HEK293T (cell line): ENCODE measurements at regions not wholly inside any gene's neighbourhood (a gene's known extent, or its start where the extent isn't known, plus 50 kb on each side); places are given as distances from the start of the nearest gene placed in this dataset.
"Not testable (repeated sequence)": the region's sequence is repeated elsewhere in the genome, so short reads cannot be mapped to it uniquely, and the experiment has no call there.

Source experiments
- CTCF ChIA-PET: fragments of 350-600 bp; formaldehyde crosslinking; extraction: SDS; loops from one replicate; lab custom pipeline; 2021; ENCODE audit warnings: antibody characterized with exemption, inconsistent platforms; lab: Yijun Ruan, JAX
- POLR2A ChIA-PET: fragments of 350-600 bp; formaldehyde crosslinking; extraction: SDS; loops from one replicate; lab custom pipeline; 2020; ENCODE audit warnings: antibody characterized with exemption, inconsistent platforms; lab: Yijun Ruan, JAX
- DNase-seq: peaks from one replicate; pipeline ENCODE4 v3.0.0; 2012; ENCODE audit warnings: mixed read lengths; ENCODE audit errors: extremely low spot score
- ARNT ChIP-seq: fragments of 450-650 bp; IDR thresholded peaks from 2 replicates; pipeline ENCODE4 v1.6.1; 2017; ENCODE audit warnings: mild to moderate bottlenecking
- BHLHE40 ChIP-seq: fragments of 450-650 bp; IDR thresholded peaks from 2 replicates; pipeline ENCODE4 v1.6.1; 2016; ENCODE audit warnings: mild to moderate bottlenecking, moderate library complexity, borderline replicate concordance
- CTBP1 ChIP-seq: fragments of 450-650 bp; IDR thresholded peaks from 2 replicates; pipeline ENCODE4 v1.6.1; 2016; ENCODE audit warnings: borderline replicate concordance
- ELF4 ChIP-seq: fragments of 450-650 bp; IDR thresholded peaks from 2 replicates; pipeline ENCODE4 v1.6.1; 2017; ENCODE audit warnings: antibody characterized with exemption
- FOXA1 ChIP-seq: fragments of 450-650 bp; IDR thresholded peaks from 2 replicates; pipeline ENCODE4 v1.6.1; 2016; ENCODE audit warnings: mild to moderate bottlenecking
- FOXK2 ChIP-seq: fragments of 450-650 bp; IDR thresholded peaks from 2 replicates; pipeline ENCODE4 v1.6.1; 2016; ENCODE audit warnings: mild to moderate bottlenecking
- FOXM1 ChIP-seq: fragments of 450-650 bp; IDR thresholded peaks from 2 replicates; pipeline ENCODE4 v1.6.1; 2017; ENCODE audit warnings: mild to moderate bottlenecking, borderline replicate concordance
- HDGF ChIP-seq: fragments of 450-650 bp; IDR thresholded peaks from 2 replicates; pipeline ENCODE4 v1.6.1; 2017; ENCODE audit warnings: antibody characterized with exemption, borderline replicate concordance
- L3MBTL2 ChIP-seq: fragments of 450-650 bp; conservative IDR thresholded peaks from 2 replicates; pipeline ENCODE4 v1.6.1; 2016; ENCODE audit warnings: mild to moderate bottlenecking
- LEF1 ChIP-seq: fragments of 450-650 bp; IDR thresholded peaks from 2 replicates; pipeline ENCODE4 v1.6.1; 2017; ENCODE audit warnings: mild to moderate bottlenecking, borderline replicate concordance
- NFRKB ChIP-seq: fragments of 450-650 bp; IDR thresholded peaks from 2 replicates; pipeline ENCODE4 v1.6.1; 2016; ENCODE audit warnings: mild to moderate bottlenecking, moderate library complexity
- SP1 ChIP-seq: fragments of 450-650 bp; IDR thresholded peaks from 2 replicates; pipeline ENCODE4 v1.6.1; 2017
- SUZ12 ChIP-seq: fragments of 450-650 bp; IDR thresholded peaks from 2 replicates; pipeline ENCODE4 v1.6.1; 2016; ENCODE audit warnings: mild to moderate bottlenecking
- TARDBP ChIP-seq: fragments of 450-650 bp; IDR thresholded peaks from 2 replicates; pipeline ENCODE4 v1.6.1; 2016
- ZNF384 ChIP-seq: fragments of 450-650 bp; IDR thresholded peaks from 2 replicates; pipeline ENCODE4 v1.6.1; 2016
- TF ChIP-seq, protein P1 (sequence below): fragments of 450-650 bp; IDR thresholded peaks from 2 replicates; pipeline ENCODE4 v1.6.1; 2016

DNA sequence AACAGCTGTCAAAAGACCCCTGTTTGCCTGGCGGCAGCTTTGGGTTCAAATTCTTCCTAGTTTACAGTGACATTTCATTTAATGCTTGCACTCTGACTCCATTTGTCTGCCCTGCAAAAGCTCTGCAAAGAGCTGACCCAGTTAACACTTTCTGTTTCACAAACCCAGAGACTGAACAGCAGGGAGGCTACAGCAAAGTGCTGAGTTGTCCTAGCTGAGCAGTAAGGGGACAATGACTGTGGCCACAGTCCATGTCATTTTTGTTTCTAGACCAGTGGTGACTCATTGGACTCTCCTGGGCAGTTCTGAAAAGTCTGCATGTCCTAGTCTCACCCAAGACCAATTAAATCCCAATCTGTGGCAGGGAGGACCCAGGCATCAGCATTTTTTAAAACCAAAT lies 994.8 kb upstream of the WWC1 start:
- no peak for DNase-seq
- TF ChIP-seq ARNT, result no peak
- no peak for TF ChIP-seq HDGF
- no peak for TF ChIP-seq FOXK2
- TF ChIP-seq TARDBP, result no peak
- TF ChIP-seq CTBP1, result no peak
- no peak for TF ChIP-seq ZNF384
- TF ChIP-seq SP1, result no peak
- no peak for TF ChIP-seq FOXM1
- TF ChIP-seq NFRKB, result no peak
- no peak for TF ChIP-seq SUZ12
- TF ChIP-seq L3MBTL2, result no peak
- no peak for TF ChIP-seq ELF4
- no peak for TF ChIP-seq BHLHE40
- no peak for TF ChIP-seq FOXA1
- TF ChIP-seq LEF1, result no peak
- TF ChIP-seq, protein P1, sequence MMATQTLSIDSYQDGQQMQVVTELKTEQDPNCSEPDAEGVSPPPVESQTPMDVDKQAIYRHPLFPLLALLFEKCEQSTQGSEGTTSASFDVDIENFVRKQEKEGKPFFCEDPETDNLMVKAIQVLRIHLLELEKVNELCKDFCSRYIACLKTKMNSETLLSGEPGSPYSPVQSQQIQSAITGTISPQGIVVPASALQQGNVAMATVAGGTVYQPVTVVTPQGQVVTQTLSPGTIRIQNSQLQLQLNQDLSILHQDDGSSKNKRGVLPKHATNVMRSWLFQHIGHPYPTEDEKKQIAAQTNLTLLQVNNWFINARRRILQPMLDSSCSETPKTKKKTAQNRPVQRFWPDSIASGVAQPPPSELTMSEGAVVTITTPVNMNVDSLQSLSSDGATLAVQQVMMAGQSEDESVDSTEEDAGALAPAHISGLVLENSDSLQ, result no peak
- CTCF ChIA-PET, result no interaction called here
- POLR2A ChIA-PET, result no interaction called here

DNA sequence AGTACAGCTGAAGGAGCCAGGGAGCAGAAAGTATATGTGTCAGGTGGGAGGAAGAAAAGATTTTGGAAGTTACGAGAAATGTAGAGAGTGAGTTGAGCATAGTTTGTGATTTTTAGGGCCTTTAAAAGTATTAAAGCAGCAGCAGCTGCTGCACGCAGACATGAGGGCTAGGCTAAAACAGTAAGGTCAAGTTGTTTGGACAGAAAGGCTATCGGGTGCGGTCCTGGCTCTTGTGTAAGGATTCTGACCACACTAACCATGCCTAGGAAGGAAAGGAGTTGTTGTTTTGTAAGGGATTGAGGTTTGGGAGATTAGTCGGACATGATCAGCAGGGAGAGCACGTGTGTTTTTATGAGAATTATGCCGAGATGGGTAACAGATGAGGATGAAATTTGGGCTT lies 991.6 kb upstream of the WWC1 start:
- POLR2A ChIA-PET, CTCF ChIA-PET: not testable (repeated sequence)

DNA sequence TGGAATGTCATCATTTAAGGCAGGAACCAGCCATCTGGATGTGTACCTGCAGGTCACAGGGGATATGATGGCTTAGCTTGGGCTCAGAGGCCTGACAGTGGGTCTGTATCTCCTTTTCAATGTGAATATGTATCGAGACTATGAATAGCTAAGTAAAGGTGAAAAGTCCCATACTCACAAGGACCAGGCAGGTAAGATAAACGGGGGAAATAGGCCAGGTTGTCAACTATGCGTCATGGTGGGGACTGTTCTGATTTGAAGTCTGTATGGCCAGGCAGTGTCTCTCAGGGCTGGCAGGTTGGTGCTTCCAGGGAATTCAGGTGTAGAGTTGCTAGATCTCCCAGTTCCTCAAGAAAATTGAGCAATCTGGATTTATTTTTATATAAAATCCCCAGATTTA lies 987.9 kb upstream of the WWC1 start:
- ChIA-PET POLR2A (no interaction called here), CTCF (no interaction called here)
- DNase-seq, result no peak
- TF ChIP-seq L3MBTL2, result no peak
- TF ChIP-seq FOXK2, result no peak

More for the DNA sequence above, 991.6 kb upstream of the WWC1 start:
- DNase-seq, result not testable (repeated sequence)

DNA sequence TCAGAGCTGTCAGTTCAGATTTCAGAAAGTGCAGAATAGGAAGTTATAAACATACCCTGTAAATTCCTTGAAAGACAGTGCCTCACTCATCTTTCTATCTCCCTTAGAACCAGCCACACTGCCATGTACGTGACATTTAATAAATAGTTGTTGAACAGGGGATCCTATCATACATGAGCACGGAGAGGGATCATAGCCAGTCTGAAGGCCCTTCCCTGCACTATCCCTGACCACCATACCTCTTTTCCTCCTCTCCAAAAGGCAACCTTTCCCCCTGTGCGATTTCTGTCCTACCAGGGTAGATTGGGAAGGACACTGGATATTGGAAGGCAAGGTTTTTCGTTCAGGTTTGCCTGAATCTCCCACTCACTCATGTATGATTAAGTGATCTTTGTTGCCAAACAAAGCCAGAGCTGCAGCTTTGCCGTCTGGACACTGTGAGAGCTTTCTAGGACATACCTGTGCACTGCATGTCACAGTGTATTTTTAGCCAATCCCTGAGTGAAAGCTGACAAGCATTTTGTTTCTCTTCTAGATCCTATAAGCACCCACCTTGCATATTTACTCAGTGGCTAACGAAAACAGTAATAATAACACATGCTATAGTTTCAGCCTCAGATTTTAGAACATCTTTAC lies 986.5 kb upstream of the WWC1 start:
- no peak for TF ChIP-seq FOXM1
- no peak for TF ChIP-seq NFRKB
- TF ChIP-seq, protein P1, result no peak
- no peak for TF ChIP-seq ELF4
- no peak for TF ChIP-seq SUZ12
- TF ChIP-seq FOXA1, result no peak
- TF ChIP-seq BHLHE40, result no peak
- TF ChIP-seq FOXK2, result no peak
- no peak for TF ChIP-seq HDGF
- no peak for DNase-seq
- POLR2A ChIA-PET, result no interaction called here
- CTCF ChIA-PET, result no interaction called here

DNA sequence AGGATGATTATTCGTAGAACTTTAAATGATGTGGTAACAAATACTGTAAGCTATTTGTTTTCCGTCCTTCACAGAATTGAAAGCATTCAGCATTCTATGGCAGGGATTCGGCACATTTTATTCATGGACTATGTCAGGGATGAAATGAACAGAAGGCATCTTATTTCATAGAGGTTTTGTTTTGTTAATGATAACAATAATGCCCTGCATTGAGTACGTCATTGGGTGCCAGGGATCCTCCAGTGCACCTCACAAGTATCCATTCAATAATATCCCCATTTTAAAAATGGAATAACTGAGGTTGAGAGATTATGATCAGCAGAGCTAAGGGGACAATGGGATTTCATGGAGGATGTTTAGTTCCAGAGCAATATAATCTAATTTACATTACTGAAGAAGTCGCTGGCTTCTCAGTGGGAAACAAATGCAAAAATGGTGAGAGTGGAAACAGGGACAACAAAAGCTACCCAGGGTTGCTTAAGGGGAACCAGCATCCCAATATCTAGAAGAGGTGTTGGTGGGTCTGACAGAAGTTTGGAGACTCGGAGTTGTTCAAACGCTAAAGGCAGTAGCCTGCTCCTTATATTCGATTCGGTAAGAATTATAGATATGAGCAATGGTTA lies 985.7 kb upstream of the WWC1 start:
- CTCF ChIA-PET, result no interaction called here
- POLR2A ChIA-PET, result no interaction called here

DNA sequence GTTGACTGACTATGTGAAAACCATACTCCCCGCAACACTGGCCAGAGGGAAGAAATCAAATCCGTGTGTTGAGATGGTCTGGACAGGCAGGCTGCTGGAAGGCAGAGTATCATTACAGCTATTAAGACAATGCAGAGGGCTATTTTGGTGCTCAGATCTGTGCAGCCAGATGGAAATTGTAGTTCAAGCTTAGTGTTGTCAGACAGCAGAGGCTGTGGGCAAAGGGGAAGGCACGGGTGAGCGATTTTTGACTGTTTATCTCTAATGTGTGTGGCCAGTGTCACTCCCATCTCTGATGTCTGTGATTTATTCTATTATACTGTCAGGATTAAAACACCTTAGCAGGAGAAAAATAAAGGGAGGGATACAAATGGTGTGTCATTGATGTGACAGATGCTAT lies 984.4 kb upstream of the WWC1 start:
- TF ChIP-seq CTBP1 (no peak), BHLHE40 (no peak)
- ChIA-PET POLR2A (no interaction called here), CTCF (no interaction called here)
- DNase-seq, result no peak

More for the DNA sequence above, 985.7 kb upstream of the WWC1 start:
- DNase-seq, result no peak
- TF ChIP-seq SUZ12, result no peak

DNA sequence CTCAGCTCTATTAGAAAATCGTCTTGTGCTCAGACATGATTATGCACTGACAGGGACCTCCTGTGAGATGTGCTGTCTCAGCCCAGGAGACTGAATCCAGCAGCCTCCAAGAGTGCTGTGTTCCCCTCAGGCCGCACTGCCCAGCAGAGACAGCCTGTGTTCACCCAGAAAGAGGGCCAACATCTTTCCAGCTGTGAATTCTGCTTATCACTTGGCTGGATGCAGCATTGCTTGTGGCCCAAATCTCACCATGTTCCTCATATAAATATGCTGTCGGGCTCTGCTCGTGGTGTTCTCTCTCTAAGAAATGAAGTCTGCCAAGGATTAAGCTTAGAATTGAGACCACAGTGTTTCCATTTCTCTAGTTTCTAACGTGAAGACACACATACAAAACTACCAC lies 983.0 kb upstream of the WWC1 start:
- POLR2A ChIA-PET, result no interaction called here
- CTCF ChIA-PET, result no interaction called here
- no peak for DNase-seq
- TF ChIP-seq CTBP1, result no peak

DNA sequence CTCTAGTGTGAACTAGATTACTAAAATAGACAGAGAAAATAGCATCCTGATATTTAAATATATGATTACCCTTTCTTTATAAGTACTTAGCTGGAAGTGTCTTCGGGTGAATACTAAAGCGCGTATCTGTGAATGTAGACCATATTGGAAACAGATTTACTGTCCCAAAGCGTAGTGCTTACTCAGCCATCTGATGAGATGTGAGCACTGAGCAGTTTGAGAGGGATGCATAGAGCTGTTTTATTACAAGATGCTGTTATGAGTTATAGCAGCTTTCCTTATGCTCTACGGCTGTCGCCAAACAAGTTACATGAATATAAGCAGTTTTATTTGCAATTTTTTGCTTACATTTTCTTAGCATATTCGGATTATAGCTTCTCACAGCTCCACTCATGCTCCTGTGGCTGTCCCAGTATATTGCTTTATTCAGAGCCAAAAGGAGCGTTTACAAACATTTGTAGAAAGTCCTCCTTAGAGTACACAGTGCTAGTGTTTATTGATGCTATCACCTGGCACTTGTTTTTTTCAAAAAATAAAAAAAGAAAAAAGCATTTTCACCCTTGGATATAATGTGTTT lies 981.4 kb upstream of the WWC1 start:
- ChIA-PET POLR2A (no interaction called here), CTCF (no interaction called here)
- no peak for TF ChIP-seq ELF4
- no peak for TF ChIP-seq L3MBTL2
- TF ChIP-seq SUZ12, result no peak
- no peak for TF ChIP-seq HDGF
- DNase-seq, result no peak

DNA sequence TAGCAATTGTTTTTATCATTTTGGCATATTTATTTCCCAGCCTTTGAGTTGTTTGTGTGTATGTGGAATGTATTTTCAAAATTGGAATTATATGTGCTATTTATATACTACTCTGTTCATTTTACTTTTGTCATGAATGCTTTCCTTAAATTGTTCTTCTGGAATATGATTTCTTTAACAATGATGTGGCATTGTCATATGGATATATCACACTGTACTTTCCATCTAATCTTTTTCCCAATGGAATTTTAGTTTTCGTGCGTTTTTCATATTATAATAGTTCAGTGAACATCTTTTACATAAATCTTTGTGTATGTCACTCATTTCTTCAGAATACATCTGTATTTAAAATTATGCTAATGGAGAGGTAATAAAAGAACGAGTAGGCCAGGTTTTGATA lies 980.1 kb upstream of the WWC1 start:
- TF ChIP-seq, protein P1, result no peak
- TF ChIP-seq ELF4, result no peak
- no peak for TF ChIP-seq SUZ12
- no peak for DNase-seq
- ChIA-PET POLR2A (no interaction called here), CTCF (no interaction called here)
